ENCODE measurements at regions not wholly inside any gene's neighbourhood (a gene's known extent, or its start where the extent isn't known, plus 50 kb on each side); places are given as distances from the start of the nearest gene placed in this dataset.

DNA sequence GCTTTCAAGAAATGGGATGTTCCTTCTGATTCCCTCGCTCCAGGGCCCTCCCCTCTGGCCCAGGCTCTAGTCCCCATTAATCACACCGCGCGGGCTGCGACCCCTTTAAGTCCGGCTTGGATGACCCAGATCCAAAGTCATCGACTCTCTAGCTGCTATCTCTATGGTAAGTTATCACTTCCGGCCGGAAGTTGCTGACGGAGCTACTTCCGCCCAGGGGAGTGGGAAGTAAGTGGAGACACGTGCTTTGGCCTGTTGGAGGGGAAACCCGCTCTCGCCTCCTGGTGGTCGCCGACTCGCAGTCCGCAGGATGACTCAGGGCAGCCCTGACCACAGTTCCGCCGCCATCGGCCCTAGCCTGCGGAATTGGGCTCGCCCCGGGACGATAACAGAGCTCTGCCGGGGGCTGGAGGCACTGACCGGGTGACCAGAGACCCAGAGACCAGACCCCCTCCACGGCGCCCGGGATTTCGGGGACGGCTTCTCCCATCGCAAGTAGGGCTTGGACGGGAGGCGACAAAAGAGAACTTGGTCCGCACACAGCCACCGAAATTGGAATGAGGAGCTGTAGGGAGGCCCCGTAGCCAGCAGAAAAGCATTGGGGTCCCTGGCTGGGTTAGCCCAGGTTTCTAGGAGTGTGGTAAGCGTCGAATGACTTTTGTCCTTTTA is 52.2 kb upstream of the SEC14L1 start:
- no peak; the same call in 1 of the 2 replicates for TF ChIP-seq FOXP1 (CRISPR knock-in tag; IDR thresholded peaks at IDR 0.05; ENCODE audit: borderline replicate concordance)
- TF ChIP-seq ELF4 (CRISPR knock-in tag; IDR thresholded peaks at IDR 0.05; ENCODE audit: low read depth) = no peak
- TF ChIP-seq ZNF416 (CRISPR knock-in tag; IDR thresholded peaks at IDR 0.05) = no peak
- no peak for TF ChIP-seq CTCF (IDR thresholded peaks at IDR 0.05)
- TF ChIP-seq, protein P1, sequence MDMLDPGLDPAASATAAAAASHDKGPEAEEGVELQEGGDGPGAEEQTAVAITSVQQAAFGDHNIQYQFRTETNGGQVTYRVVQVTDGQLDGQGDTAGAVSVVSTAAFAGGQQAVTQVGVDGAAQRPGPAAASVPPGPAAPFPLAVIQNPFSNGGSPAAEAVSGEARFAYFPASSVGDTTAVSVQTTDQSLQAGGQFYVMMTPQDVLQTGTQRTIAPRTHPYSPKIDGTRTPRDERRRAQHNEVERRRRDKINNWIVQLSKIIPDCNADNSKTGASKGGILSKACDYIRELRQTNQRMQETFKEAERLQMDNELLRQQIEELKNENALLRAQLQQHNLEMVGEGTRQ (CRISPR knock-in tag; IDR thresholded peaks at IDR 0.05) = peak; percentile 83
- TF ChIP-seq SMAD3 (CRISPR knock-in tag; IDR thresholded peaks at IDR 0.05; ENCODE audit: borderline replicate concordance) = 0 out of 2 replicates have a peak, but pooled peaks have one; percentile 87
- TF ChIP-seq ZNF317 (CRISPR knock-in tag; IDR thresholded peaks at IDR 0.05; ENCODE audit: borderline replicate concordance, low read depth) = no peak
- TF ChIP-seq, protein P2, sequence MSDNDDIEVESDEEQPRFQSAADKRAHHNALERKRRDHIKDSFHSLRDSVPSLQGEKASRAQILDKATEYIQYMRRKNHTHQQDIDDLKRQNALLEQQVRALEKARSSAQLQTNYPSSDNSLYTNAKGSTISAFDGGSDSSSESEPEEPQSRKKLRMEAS (CRISPR knock-in tag; IDR thresholded peaks at IDR 0.05) = peak; percentile 99
- no peak for TF ChIP-seq ZNF263 (CRISPR knock-in tag; IDR thresholded peaks at IDR 0.05; ENCODE audit: low read depth)
